GM18526 (cell line): ENCODE measurements at regions not wholly inside any gene's neighbourhood (a gene's known extent, or its start where the extent isn't known, plus 50 kb on each side); places are given as distances from the start of the nearest gene placed in this dataset.

ENCODE experiments used
- POLR2A ChIP-seq: IDR thresholded peaks from 3 replicates; pipeline ENCODE4 v1.6.1; 2011; ENCODE audit not compliant: insufficient read length; ENCODE audit errors: extremely low read depth

GRCh38 chr14:71661441-71661840, 270.8 kb upstream of the RGS6 start:
- TF ChIP-seq POLR2A: no peak

GRCh38 chr14:71662291-71662790, 269.9 kb upstream of the RGS6 start:
- no peak for TF ChIP-seq POLR2A

DNA sequence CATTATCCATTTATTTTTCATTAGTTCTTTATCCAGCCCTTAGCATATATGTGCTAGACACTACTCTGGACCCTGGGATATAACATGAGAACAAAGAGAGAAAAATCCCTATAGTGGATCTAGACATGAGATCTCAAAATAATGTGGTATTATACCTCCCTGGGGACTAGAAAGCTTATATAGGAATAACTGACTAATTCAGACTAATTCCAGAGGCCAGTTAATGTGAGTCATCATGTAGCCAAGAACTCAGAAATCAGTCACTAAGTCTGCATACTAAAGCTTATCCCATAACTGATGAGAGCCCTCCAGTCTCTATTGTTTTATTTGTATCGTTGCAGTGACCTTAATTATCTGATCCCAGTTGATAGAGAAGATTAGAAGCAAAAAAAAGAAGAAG, 267.1 kb upstream of the RGS6 start:
- no peak for TF ChIP-seq POLR2A

- TF ChIP-seq POLR2A: no peak
These were observed 266.4 kb upstream of the RGS6 start for GRCh38 chr14:71665781-71666180.

GRCh38 chr14:71666571-71667145, 265.6 kb upstream of the RGS6 start:
- TF ChIP-seq POLR2A: no peak

DNA sequence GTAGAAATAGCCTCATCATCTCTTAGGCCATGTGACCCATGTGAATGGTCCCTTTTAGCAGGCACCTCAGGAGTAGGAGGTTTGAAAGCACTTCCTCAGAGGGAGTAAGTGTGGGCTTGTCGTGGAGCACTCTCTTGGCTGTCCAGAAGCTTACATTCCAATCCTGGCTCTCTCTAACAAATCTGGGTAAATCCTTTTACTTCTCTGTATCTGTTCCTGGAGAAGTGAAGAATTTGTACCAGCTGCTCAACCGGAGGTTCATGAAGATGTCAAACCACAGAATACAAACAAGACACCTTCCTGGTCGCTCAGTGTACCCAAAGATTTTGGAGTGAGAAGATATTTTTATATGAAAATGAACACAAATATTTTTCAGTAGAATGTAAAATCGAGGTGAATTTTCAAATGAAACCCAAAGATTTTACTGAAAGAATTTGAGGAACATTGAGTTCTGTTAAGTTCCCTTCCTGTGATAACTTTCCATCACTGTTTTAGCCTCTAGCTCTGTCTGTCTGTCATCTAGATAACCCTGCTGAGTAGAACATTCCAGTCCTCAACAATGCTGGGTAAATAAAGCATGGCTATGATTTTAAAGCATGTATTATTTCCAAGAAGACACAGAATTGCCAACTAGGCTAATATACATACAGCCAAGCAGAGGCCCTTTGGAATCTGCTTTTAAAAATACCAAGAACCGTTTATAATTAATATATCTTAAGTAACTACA, 263.9 kb upstream of the RGS6 start:
- TF ChIP-seq POLR2A: no peak

DNA sequence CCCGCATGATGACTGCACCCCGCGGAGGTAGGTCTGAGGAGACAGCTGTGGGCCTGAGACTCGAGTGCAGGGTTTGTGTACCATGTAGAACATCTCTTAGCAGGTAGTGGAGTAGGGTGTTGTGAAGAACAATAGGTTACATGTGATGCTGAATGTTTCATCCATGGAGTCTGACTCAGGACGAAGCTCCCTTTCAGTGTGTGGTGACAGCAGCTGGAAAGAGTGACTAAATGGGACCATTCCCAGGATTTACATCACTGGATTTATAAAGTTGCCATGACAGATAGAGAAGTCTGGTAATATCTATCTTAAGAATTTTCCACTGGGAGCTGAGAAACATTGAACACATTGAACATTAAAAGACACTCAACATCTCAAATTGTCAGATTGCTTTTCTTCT, 259.6 kb upstream of the RGS6 start:
- no peak for TF ChIP-seq POLR2A

GRCh38 chr14:71675126-71675899, 256.9 kb upstream of the RGS6 start:
- no peak for TF ChIP-seq POLR2A

GRCh38 chr14:71675900-71676287, 256.3 kb upstream of the RGS6 start:
- no peak for TF ChIP-seq POLR2A

GRCh38 chr14:71680736-71681387, 251.4 kb upstream of the RGS6 start:
- TF ChIP-seq POLR2A: no peak

DNA sequence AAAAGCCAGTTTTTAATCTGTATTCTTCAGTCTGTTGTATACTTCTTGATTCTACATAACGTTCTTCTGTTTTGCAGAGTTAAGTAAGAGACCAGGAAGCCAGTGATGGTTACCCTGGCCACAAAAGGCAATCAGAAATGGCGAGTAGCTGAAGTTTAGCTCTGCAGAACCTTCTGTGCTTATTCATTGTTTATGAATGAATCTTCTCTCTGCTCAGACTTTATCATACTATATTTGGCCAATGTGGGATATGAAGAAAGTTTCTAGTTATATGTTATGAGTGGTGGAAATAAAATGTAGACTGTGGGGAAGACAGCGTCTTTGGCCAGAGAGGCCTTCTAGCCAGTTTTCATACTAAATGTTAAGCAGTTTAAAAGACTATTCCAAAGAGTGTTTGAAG, 249.9 kb upstream of the RGS6 start:
- TF ChIP-seq POLR2A: no peak

DNA sequence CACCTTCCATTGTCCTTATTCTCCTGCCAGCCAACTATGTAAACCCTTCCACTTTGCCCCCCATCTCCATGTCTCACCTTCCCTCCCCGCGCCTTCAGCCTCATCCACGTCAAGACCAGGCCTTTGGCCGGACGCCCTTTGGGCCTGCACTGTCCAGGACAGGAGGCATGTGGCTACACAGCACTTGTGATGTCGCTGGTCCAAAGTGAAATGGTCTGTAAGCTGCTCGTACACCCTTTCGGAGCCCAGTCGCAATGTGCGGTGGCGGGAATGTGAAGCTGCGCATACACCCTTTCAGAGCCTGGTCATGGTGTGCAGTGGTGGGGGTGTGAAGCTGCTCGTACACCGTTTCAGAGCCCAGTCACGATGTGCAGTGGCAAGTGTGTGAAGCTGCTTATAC, 247.9 kb upstream of the RGS6 start:
- no peak for TF ChIP-seq POLR2A

GRCh38 chr14:71686677-71687076, 245.6 kb upstream of the RGS6 start:
- TF ChIP-seq POLR2A: no peak

- TF ChIP-seq POLR2A: no peak
These were observed 244.9 kb upstream of the RGS6 start for GRCh38 chr14:71687166-71687831.

GRCh38 chr14:71688576-71688975, 243.7 kb upstream of the RGS6 start:
- no peak for TF ChIP-seq POLR2A
